Activated CD4-positive, alpha-beta T cell treated with anti-CD3 and anti-CD28 coated beads, Interleukin-2, amount 50 U/mL, for 1 hour (primary cell): ENCODE measurements at regions not wholly inside any gene's neighbourhood (a gene's known extent, or its start where the extent isn't known, plus 50 kb on each side); places are given as distances from the start of the nearest gene placed in this dataset.
A peak's percentile ranks its signal among the peaks of the same experiment; 100 is the strongest.
"Not testable (repeated sequence)": the region's sequence is repeated elsewhere in the genome, so short reads cannot be mapped to it uniquely, and the experiment has no call there.

Source experiments
- DNase-seq: peaks from one replicate; pipeline ENCODE4 v3.0.0-alpha.2; 2020

- DNase-seq: no peak
Measured at GRCh38 chr3:109678600-109678999, 341.3 kb upstream of the DPPA4 start.

- no peak for DNase-seq
Measured at GRCh38 chr3:109679664-109680063, 342.3 kb upstream of the DPPA4 start.

GRCh38 chr3:109683746-109684145 lies 346.4 kb upstream of the DPPA4 start:
- DNase-seq: no peak

- no peak for DNase-seq
Measured at GRCh38 chr3:109685084-109686079, 348.0 kb upstream of the DPPA4 start.

- DNase-seq: no peak
Measured at GRCh38 chr3:109687626-109688025, 350.3 kb upstream of the DPPA4 start.

- no peak for DNase-seq
Measured at GRCh38 chr3:109696932-109697331, 359.6 kb upstream of the DPPA4 start.

GRCh38 chr3:109702252-109702651 lies 364.9 kb upstream of the DPPA4 start:
- DNase-seq: no peak

GRCh38 chr3:109702976-109703375 lies 365.6 kb upstream of the DPPA4 start:
- DNase-seq: no peak

- not testable (repeated sequence) for DNase-seq
Measured at GRCh38 chr3:109705133-109705532, 367.8 kb upstream of the DPPA4 start.

GRCh38 chr3:109707617-109708016 lies 370.3 kb upstream of the DPPA4 start:
- no peak for DNase-seq

- no peak for DNase-seq
Measured at GRCh38 chr3:109713288-109713687, 375.9 kb upstream of the DPPA4 start.

- no peak for DNase-seq
Measured at GRCh38 chr3:109715707-109716106, 378.4 kb upstream of the DPPA4 start.

- DNase-seq: no peak
Measured at GRCh38 chr3:109718850-109719249, 381.5 kb upstream of the DPPA4 start.

GRCh38 chr3:109728861-109729494 lies 391.6 kb upstream of the DPPA4 start:
- DNase-seq: no peak

GRCh38 chr3:109731639-109732473 lies 394.5 kb upstream of the DPPA4 start:
- peak; percentile 51 for DNase-seq

GRCh38 chr3:109743981-109744380 lies 406.6 kb upstream of the DPPA4 start:
- DNase-seq: no peak

- no peak for DNase-seq
Measured at GRCh38 chr3:109772520-109772919, 435.2 kb upstream of the DPPA4 start.

- DNase-seq: no peak
Measured at GRCh38 chr3:109774108-109774507, 436.8 kb upstream of the DPPA4 start.

- DNase-seq: no peak
Measured at GRCh38 chr3:109784285-109784684, 446.9 kb upstream of the DPPA4 start.

- no peak for DNase-seq
Measured at GRCh38 chr3:109784852-109785631, 447.7 kb upstream of the DPPA4 start.

GRCh38 chr3:109803274-109803673 lies 465.9 kb upstream of the DPPA4 start:
- no peak for DNase-seq

- no peak for DNase-seq
Measured at GRCh38 chr3:109804697-109805096, 467.4 kb upstream of the DPPA4 start.
